ENCODE measurements at regions not wholly inside any gene's neighbourhood (a gene's known extent, or its start where the extent isn't known, plus 50 kb on each side); places are given as distances from the start of the nearest gene placed in this dataset.

DNA sequence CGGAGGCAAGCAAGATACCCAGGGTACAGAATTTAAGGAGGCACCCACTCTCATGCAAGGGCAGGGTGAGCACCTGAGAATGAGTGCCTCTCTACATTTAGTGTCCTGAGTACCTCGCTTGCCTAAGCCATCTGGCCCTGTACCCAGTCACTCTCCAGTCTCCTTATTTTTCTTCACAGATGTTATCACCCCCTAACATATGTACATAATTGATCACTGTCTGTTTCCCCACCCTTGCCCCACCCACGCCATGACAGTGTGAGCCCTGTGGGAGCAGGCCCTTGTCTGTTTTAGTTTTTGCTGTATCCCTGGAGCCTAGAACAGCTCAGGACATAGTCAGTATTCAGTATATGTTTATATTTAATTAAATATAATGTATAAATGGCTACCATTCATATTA lies 113.6 kb downstream of the SPRY1 start:
- H3K27me3 ChIP-seq (ENCODE audit: insufficient read depth, insufficient read length): no peaks in the 10 kb centered on the region
- no peak for DNase-seq (ENCODE audit: low read depth, low spot score)
- no peaks in the 10 kb centered on the region for H3K36me3 ChIP-seq (ENCODE audit: insufficient read depth, insufficient read length, low read length)
- no peak for TF ChIP-seq ZNF274 (IDR thresholded peaks at IDR 0.05; ENCODE audit: low read depth, low read length)
- TF ChIP-seq YY1 (IDR thresholded peaks at IDR 0.05; ENCODE audit: insufficient read depth, insufficient read length): no peak
- TF ChIP-seq SUZ12 (IDR thresholded peaks at IDR 0.05; ENCODE audit: extremely low read depth, insufficient read depth, insufficient read length): no peak
- H3K9me3 ChIP-seq (ENCODE audit: insufficient read depth, low read length): no peaks in the 10 kb centered on the region
- H3K4me3 ChIP-seq (ENCODE audit: insufficient read length, low read depth): no peak overlapping the region
- H3K4me1 ChIP-seq (ENCODE audit: insufficient read depth, insufficient read length): peaks cover 4% of the 10 kb centered on the region
- no peak overlapping the region for H3K9ac ChIP-seq (ENCODE audit: insufficient read length, low read depth)

DNA sequence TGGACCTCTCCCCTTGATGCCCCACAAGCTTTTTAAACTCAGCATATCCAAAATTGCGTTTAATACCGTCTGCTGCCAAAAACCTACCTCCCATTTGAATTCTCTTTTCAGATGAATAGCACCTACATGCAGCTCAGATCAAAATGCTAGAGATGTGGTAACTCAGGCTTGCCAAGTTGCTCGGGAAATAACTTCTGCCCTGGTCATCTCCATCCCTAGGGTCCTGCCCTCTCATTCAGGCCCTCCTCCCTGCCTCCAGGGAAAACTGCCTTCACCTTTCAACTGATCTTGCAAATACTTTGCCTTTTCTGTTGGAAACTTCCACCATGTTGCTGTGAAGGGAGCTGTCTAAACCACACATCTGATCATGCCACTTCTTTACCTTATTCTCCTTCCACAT lies 114.1 kb downstream of the SPRY1 start:
- Histone ChIP-seq H3K4me1 (ENCODE audit: insufficient read depth, insufficient read length) (peaks cover 4% of the 10 kb centered on the region), H3K36me3 (ENCODE audit: insufficient read depth, insufficient read length, low read length) (no peaks in the 10 kb centered on the region), H3K9me3 (ENCODE audit: insufficient read depth, low read length) (no peaks in the 10 kb centered on the region), H3K4me3 (ENCODE audit: insufficient read length, low read depth) (no peak overlapping the region), H3K9ac (ENCODE audit: insufficient read length, low read depth) (no peak overlapping the region), H3K27me3 (ENCODE audit: insufficient read depth, insufficient read length) (no peaks in the 10 kb centered on the region)
- DNase-seq (ENCODE audit: low read depth, low spot score): no peak
- no peak for TF ChIP-seq ZNF274 (IDR thresholded peaks at IDR 0.05; ENCODE audit: low read depth, low read length)
- TF ChIP-seq SUZ12 (IDR thresholded peaks at IDR 0.05; ENCODE audit: extremely low read depth, insufficient read depth, insufficient read length): no peak
- TF ChIP-seq YY1 (IDR thresholded peaks at IDR 0.05; ENCODE audit: insufficient read depth, insufficient read length): no peak

DNA sequence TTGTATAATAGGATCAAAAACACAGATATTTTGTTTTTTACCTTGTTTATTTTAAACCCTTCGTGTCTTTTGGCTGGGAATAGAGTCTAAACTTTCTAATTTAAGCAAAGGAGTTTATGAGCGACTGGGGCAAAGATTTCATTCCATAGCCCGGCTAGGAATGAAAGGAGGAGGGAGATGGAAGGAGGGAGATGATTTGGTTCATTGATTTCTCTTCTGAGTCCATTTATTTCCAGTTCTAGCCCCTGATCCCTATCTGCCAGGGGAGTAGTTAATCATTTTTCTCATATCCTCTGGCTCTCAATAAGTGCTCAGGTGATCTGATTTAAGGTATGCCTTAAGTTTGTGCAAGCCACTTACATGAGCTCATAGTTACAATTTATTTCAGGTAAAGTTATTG lies 120.0 kb downstream of the SPRY1 start:
- Histone ChIP-seq H3K36me3 (ENCODE audit: insufficient read depth, insufficient read length, low read length) (no peaks in the 10 kb centered on the region), H3K9ac (ENCODE audit: insufficient read length, low read depth) (no peak overlapping the region), H3K4me1 (ENCODE audit: insufficient read depth, insufficient read length) (no peaks in the 10 kb centered on the region), H3K4me3 (ENCODE audit: insufficient read length, low read depth) (no peak overlapping the region), H3K9me3 (ENCODE audit: insufficient read depth, low read length) (no peaks in the 10 kb centered on the region), H3K27me3 (ENCODE audit: insufficient read depth, insufficient read length) (no peaks in the 10 kb centered on the region)
- no peak for DNase-seq (ENCODE audit: low read depth, low spot score)
- TF ChIP-seq ZNF274 (IDR thresholded peaks at IDR 0.05; ENCODE audit: low read depth, low read length): no peak
- TF ChIP-seq SUZ12 (IDR thresholded peaks at IDR 0.05; ENCODE audit: extremely low read depth, insufficient read depth, insufficient read length): no peak
- TF ChIP-seq YY1 (IDR thresholded peaks at IDR 0.05; ENCODE audit: insufficient read depth, insufficient read length): no peak

DNA sequence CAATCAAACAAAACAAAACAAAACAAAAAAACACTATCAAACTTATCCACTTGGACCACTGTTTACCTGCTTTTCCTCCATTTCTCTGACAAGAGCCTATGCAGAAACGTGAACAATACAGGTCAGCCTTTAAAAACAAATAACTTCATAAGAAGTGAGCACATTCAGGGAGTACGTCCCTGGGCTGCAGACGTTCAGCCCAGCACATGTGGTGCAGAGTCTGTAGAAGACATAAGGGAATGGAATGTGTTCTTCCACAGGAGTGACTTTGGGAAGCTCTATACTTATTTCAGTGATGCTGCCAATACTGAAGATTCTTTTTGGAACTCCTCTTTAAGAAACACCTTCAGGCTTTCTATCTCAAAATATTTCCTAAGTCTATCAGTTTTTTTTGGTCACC lies 120.6 kb downstream of the SPRY1 start:
- no peak overlapping the region for H3K4me3 ChIP-seq (ENCODE audit: insufficient read length, low read depth)
- H3K9ac ChIP-seq (ENCODE audit: insufficient read length, low read depth): no peak overlapping the region
- TF ChIP-seq ZNF274 (IDR thresholded peaks at IDR 0.05; ENCODE audit: low read depth, low read length) (no peak), SUZ12 (IDR thresholded peaks at IDR 0.05; ENCODE audit: extremely low read depth, insufficient read depth, insufficient read length) (no peak), YY1 (IDR thresholded peaks at IDR 0.05; ENCODE audit: insufficient read depth, insufficient read length) (no peak)
- H3K9me3 ChIP-seq (ENCODE audit: insufficient read depth, low read length): no peaks in the 10 kb centered on the region
- no peaks in the 10 kb centered on the region for H3K36me3 ChIP-seq (ENCODE audit: insufficient read depth, insufficient read length, low read length)
- no peak for DNase-seq (ENCODE audit: low read depth, low spot score)
- no peaks in the 10 kb centered on the region for H3K4me1 ChIP-seq (ENCODE audit: insufficient read depth, insufficient read length)
- H3K27me3 ChIP-seq (ENCODE audit: insufficient read depth, insufficient read length): no peaks in the 10 kb centered on the region

DNA sequence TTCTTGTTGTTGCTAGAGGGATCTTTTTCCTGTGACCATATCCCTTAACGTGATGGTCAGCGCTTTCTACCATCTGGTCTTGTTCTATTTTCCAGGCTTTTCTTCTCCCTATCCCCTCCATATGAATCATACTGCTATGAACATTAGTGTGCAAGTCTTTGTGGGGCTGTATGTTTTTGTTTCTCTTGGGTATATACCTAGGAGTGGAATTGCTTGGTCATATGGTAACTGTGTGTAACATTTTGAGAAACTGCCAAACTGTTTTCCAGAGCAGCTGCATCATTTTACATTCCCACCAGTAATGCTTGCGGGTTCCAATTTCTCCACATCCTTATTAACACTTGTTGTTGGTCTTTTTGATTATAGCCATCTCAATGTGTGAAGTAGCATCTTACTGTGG lies 121.4 kb downstream of the SPRY1 start:
- TF ChIP-seq YY1 (IDR thresholded peaks at IDR 0.05; ENCODE audit: insufficient read depth, insufficient read length): no peak
- TF ChIP-seq ZNF274 (IDR thresholded peaks at IDR 0.05; ENCODE audit: low read depth, low read length): no peak
- no peak for TF ChIP-seq SUZ12 (IDR thresholded peaks at IDR 0.05; ENCODE audit: extremely low read depth, insufficient read depth, insufficient read length)

DNA sequence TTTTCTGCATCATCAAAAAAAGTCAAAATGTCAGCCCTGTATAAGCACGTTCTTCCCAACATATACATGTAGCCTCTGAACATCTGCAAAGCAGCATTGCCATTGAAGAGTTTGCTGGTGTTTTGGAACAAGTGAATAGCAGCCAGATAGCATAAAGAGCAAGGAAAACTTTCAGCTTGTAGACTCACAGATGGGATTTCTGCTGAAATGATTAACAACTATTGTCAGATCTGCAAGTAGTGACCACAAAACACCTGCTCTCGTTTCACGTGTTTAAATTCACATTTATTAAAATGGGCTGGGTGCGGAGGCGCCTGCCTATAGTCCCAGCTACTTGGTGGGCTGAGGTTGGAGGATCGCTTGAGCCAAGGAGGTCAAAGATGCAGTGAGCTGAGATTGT lies 123.7 kb downstream of the SPRY1 start:
- Histone ChIP-seq H3K9ac (ENCODE audit: insufficient read length, low read depth) (no peak overlapping the region), H3K27me3 (ENCODE audit: insufficient read depth, insufficient read length) (no peaks in the 10 kb centered on the region), H3K4me1 (ENCODE audit: insufficient read depth, insufficient read length) (no peaks in the 10 kb centered on the region), H3K9me3 (ENCODE audit: insufficient read depth, low read length) (no peaks in the 10 kb centered on the region), H3K36me3 (ENCODE audit: insufficient read depth, insufficient read length, low read length) (no peaks in the 10 kb centered on the region), H3K4me3 (ENCODE audit: insufficient read length, low read depth) (no peak overlapping the region)
- TF ChIP-seq ZNF274 (IDR thresholded peaks at IDR 0.05; ENCODE audit: low read depth, low read length): no peak
- TF ChIP-seq SUZ12 (IDR thresholded peaks at IDR 0.05; ENCODE audit: extremely low read depth, insufficient read depth, insufficient read length): no peak
- TF ChIP-seq YY1 (IDR thresholded peaks at IDR 0.05; ENCODE audit: insufficient read depth, insufficient read length): no peak
- no peak for DNase-seq (ENCODE audit: low read depth, low spot score)

More for the DNA sequence above, 121.4 kb downstream of the SPRY1 start:
- H3K27me3 ChIP-seq (ENCODE audit: insufficient read depth, insufficient read length): no peaks in the 10 kb centered on the region
- DNase-seq (ENCODE audit: low read depth, low spot score): no peak
- H3K4me3 ChIP-seq (ENCODE audit: insufficient read length, low read depth): no peak overlapping the region
- no peaks in the 10 kb centered on the region for H3K36me3 ChIP-seq (ENCODE audit: insufficient read depth, insufficient read length, low read length)
- H3K4me1 ChIP-seq (ENCODE audit: insufficient read depth, insufficient read length): no peaks in the 10 kb centered on the region
- no peaks in the 10 kb centered on the region for H3K9me3 ChIP-seq (ENCODE audit: insufficient read depth, low read length)
- H3K9ac ChIP-seq (ENCODE audit: insufficient read length, low read depth): no peak overlapping the region

DNA sequence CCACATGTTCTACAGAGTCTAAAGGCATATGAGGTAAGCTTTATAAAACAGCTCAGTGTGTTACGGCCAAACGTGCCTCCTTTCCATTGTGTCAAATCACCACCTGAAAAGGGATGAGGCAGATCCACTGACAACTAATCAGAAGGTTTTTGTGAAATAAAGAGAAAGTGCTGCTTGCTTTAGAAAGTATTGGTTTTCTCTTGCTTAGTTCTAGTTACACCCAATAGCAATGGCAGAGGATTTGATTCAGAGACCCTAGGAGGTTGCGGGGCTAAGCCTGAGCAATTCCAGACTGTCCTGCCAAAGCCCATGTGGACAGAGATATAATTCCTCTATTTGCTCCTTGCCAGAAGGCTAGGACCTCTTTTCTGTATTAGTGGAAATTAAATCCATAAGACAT lies 125.5 kb downstream of the SPRY1 start:
- H3K4me1 ChIP-seq (ENCODE audit: insufficient read depth, insufficient read length): no peaks in the 10 kb centered on the region
- no peaks in the 10 kb centered on the region for H3K9me3 ChIP-seq (ENCODE audit: insufficient read depth, low read length)
- TF ChIP-seq SUZ12 (IDR thresholded peaks at IDR 0.05; ENCODE audit: extremely low read depth, insufficient read depth, insufficient read length) (no peak), YY1 (IDR thresholded peaks at IDR 0.05; ENCODE audit: insufficient read depth, insufficient read length) (no peak), ZNF274 (IDR thresholded peaks at IDR 0.05; ENCODE audit: low read depth, low read length) (no peak)
- H3K27me3 ChIP-seq (ENCODE audit: insufficient read depth, insufficient read length): no peaks in the 10 kb centered on the region
- no peak overlapping the region for H3K9ac ChIP-seq (ENCODE audit: insufficient read length, low read depth)
- no peaks in the 10 kb centered on the region for H3K36me3 ChIP-seq (ENCODE audit: insufficient read depth, insufficient read length, low read length)
- DNase-seq (ENCODE audit: low read depth, low spot score): no peak
- H3K4me3 ChIP-seq (ENCODE audit: insufficient read length, low read depth): no peak overlapping the region

DNA sequence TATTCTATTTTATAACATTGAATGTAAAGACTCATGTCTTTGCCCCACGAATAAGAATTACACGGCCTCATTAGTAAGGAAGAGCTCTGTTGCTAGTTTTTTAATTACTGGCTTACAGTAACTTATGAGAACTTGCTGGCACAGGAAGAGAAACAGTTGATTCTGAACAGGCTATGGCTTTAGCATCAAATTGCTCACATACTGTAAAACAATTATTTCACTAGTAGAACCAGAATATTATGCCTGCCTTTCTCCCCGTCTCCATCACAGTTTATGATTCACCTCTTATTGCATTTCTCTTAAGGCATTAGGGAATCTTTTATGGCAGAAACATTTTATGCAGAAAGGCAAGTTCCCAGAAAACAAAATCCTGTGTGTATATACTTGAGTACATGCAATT lies 126.1 kb downstream of the SPRY1 start:
- Histone ChIP-seq H3K36me3 (ENCODE audit: insufficient read depth, insufficient read length, low read length) (no peaks in the 10 kb centered on the region), H3K4me3 (ENCODE audit: insufficient read length, low read depth) (no peak overlapping the region), H3K4me1 (ENCODE audit: insufficient read depth, insufficient read length) (no peaks in the 10 kb centered on the region), H3K27me3 (ENCODE audit: insufficient read depth, insufficient read length) (no peaks in the 10 kb centered on the region), H3K9ac (ENCODE audit: insufficient read length, low read depth) (no peak overlapping the region), H3K9me3 (ENCODE audit: insufficient read depth, low read length) (no peaks in the 10 kb centered on the region)
- no peak for DNase-seq (ENCODE audit: low read depth, low spot score)
- TF ChIP-seq YY1 (IDR thresholded peaks at IDR 0.05; ENCODE audit: insufficient read depth, insufficient read length): no peak
- no peak for TF ChIP-seq SUZ12 (IDR thresholded peaks at IDR 0.05; ENCODE audit: extremely low read depth, insufficient read depth, insufficient read length)
- no peak for TF ChIP-seq ZNF274 (IDR thresholded peaks at IDR 0.05; ENCODE audit: low read depth, low read length)

All from NT2/D1 (cell line).